SHP77 treated with DMSO at 0.1 percent for 48 hours (cell line): ENCODE measurements at regions not wholly inside any gene's neighbourhood (a gene's known extent, or its start where the extent isn't known, plus 50 kb on each side); places are given as distances from the start of the nearest gene placed in this dataset.
"Not testable (repeated sequence)": the region's sequence is repeated elsewhere in the genome, so short reads cannot be mapped to it uniquely, and the experiment has no call there.

Experiments used
- DNase-seq: peaks from one replicate; lab custom pipeline; 2025; lab: John Stamatoyannopoulos, UW

- DNase-seq, result not testable (repeated sequence)
Observed at GRCh38 chr2:156254637-156255067, 77.9 kb downstream of the NR4A2 start.

GRCh38 chr2:156253765-156254164 lies 78.8 kb downstream of the NR4A2 start:
- DNase-seq, result no peak

- DNase-seq, result no peak
Observed at GRCh38 chr2:156242874-156243273, 89.6 kb downstream of the NR4A2 start.

- no peak for DNase-seq
Observed at GRCh38 chr2:156237558-156237957, 95.0 kb downstream of the NR4A2 start.

- no peak for DNase-seq
Observed at GRCh38 chr2:156229724-156230362, 102.7 kb downstream of the NR4A2 start.

- DNase-seq, result not testable (repeated sequence)
Observed at GRCh38 chr2:156223328-156223727, 109.2 kb downstream of the NR4A2 start.

- DNase-seq, result no peak
Observed at GRCh38 chr2:156221703-156222102, 110.8 kb downstream of the NR4A2 start.

GRCh38 chr2:156219491-156220100 lies 112.9 kb downstream of the NR4A2 start:
- DNase-seq, result no peak

- DNase-seq, result no peak
Observed at GRCh38 chr2:156215656-156216055, 116.9 kb downstream of the NR4A2 start.

- DNase-seq, result no peak
Observed at GRCh38 chr2:156211318-156211717, 121.2 kb downstream of the NR4A2 start.

- DNase-seq, result no peak
Observed at GRCh38 chr2:156206355-156206754, 126.2 kb downstream of the NR4A2 start.

GRCh38 chr2:156199588-156199987 lies 132.9 kb downstream of the NR4A2 start:
- no peak for DNase-seq

GRCh38 chr2:156196031-156196430 lies 136.5 kb downstream of the NR4A2 start:
- DNase-seq, result no peak

GRCh38 chr2:156192468-156192867 lies 140.1 kb downstream of the NR4A2 start:
- DNase-seq, result no peak

GRCh38 chr2:156191527-156191926 lies 141.0 kb downstream of the NR4A2 start:
- DNase-seq, result peak; percentile 0

GRCh38 chr2:156190517-156190916 lies 142.0 kb downstream of the NR4A2 start:
- peak; percentile 1 for DNase-seq

GRCh38 chr2:156189584-156189983 lies 142.9 kb downstream of the NR4A2 start:
- DNase-seq, result no peak

- peak; percentile 85 for DNase-seq
Observed at GRCh38 chr2:156189143-156189542, 143.4 kb downstream of the NR4A2 start.

GRCh38 chr2:156182132-156182531 lies 150.4 kb downstream of the NR4A2 start:
- DNase-seq, result no peak

- DNase-seq, result no peak
Observed at GRCh38 chr2:156181208-156181607, 151.3 kb downstream of the NR4A2 start.

GRCh38 chr2:156177654-156178053 lies 154.9 kb downstream of the NR4A2 start:
- DNase-seq, result no peak

- DNase-seq, result no peak
Observed at GRCh38 chr2:156175946-156176345, 156.6 kb downstream of the NR4A2 start.

- DNase-seq, result no peak
Observed at GRCh38 chr2:156170929-156171328, 161.6 kb downstream of the NR4A2 start.

- no peak for DNase-seq
Observed at GRCh38 chr2:156165742-156166141, 166.8 kb downstream of the NR4A2 start.
